GM18517 (cell line): ENCODE measurements at regions not wholly inside any gene's neighbourhood (a gene's known extent, or its start where the extent isn't known, plus 50 kb on each side); places are given as distances from the start of the nearest gene placed in this dataset.

Experiments
- ATAC-seq: cut with Tn5 transposase; IDR thresholded peaks from one replicate; pipeline ENCODE4 v1.9.1; 2021; ENCODE audit warnings: mild to moderate bottlenecking, moderate library complexity; ENCODE audit not compliant: unreplicated experiment

DNA sequence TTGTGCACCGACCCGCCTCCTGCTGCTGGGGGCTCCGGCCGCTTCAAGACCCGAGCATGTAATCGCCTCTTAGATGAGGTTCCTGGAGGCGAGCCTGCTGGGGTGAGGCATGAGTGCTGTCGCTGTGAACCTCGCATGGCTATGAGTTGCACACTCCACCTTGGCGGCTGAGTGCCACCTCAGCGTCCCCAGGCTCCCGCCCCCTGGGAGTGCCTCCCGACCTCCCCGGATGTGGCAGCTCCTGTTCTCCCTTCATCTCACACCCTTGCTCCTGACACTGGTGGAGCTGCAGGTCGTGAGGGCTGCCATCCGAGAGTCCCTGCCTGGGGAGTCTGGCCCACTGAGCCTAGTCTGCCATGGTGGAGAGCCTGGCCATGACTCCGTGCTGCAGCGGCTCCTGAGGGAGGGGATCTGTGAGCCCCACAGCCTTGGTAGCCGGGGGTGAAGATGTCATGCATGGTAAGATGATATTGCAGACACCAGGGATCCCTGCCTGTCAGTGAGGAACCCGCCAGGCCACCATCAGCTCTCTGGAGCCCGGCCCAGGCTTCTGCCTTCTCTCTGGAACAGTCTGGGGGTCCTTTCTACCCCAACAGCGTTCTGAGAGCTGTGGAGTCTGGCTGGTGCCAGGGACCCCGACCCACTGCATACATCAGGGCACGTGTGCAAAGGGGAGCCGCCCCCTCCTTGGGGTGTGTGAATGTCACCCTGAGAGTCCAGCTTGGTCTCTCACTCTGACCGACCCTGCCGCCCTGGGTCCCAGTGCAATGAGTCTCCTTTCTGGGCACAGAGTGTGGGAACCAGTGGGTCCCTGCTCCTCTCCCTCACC, 61.6 kb upstream of the HS6ST1 start:
- ATAC-seq: no peak

DNA sequence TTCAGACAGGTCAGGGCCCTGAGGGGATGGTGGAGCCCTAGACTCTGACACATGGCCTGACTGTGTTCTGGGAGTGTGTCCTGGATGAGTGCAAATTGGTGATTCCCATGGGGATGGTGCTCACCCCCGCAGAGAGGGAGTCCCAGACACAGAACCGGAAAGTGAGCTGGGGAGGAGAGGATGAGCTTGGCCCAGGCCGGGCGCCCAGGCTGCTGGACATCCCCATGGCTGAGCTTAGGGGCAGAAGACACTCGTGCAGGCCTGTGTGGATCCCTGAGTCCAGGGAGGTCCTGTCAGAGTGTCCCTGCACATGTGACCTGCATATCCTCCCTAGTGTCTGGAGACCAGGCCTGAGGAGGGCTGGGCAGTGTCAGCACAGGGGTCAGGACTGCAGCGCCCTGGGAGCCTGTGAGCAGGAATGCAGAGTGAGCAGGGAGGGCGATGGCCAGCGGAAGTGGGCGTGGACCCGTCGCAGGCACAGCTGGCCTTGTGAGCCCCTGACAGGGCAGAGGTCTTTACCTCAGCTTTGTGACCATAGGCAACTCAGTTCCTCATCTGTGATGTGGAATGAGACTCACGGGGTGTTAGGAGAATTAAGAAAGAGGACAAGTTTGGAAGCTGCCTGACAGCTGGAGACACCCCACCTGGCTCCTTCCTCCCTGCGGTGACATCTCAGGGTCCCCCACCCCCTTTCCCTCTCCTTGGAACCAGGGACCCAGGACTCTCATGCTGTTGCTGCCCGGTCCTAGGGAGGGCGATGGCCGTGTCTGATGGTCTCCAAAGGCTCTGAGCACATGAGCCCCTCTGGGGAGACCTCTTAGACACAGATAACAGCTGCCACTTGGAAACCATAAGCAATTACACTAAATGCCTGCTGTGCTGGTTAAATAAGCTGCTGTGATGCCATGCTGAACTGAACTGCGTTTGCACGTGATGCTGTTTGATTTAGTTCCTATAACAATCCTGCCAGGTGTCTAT, 62.6 kb upstream of the HS6ST1 start:
- ATAC-seq: no peak

DNA sequence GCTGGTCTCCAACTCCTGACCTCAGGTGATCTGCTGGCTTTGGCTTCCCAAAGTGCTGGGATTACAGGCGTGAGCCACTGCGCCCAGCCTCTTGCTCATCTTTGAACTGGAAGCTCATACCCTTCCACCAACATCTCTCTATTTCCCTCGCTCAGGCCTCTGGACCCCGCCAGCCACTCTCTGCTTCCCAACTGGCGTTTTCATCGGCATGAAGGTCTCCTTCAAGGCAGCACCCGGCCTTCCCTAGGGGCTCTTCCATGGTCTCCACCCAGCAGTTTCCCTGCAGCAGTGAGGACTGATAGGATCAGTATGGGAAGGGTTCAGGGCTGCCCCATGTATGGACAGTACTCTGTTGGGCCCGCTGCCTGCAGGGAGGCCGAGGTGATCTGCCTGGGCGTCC, 65.8 kb upstream of the HS6ST1 start:
- ATAC-seq: no peak

DNA sequence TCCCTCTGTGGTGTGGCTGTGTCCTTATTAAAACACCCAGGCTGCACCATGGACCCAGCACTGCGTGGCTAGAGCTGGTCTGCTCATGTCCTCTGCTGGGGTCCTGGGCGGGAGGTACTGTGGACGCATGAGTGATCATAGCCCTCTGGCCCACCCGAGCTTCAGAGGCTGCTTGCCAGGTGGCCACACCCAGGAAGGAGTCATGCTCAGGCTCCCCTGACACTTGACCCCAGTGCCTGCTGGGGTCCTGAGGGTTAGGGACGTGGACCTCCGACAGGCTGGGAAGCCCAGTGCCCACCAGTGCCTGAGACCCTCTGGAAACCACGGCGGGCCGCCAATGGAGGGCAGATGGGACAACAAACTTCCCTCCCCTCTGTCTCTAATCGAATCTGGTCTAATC, 66.3 kb upstream of the HS6ST1 start:
- no peak for ATAC-seq

DNA sequence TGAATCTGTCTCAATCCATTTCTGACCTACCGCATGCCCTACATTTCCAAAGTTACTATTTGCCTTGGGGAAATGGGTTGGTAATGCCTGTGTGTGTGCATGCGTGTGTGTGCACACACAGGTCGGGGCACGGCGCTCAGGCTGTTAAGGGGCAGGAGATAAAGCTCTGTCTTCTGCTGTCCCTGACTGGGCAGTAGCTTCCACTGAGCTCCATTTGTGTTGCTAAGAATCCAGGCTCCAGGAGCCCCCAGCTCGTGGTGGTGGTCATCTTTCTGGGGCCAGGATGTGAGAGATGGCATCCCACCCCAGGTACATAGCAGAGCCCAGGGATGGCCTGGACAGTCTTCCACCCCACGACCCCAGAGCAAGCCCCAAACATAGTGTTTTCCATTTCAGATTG, 66.7 kb upstream of the HS6ST1 start:
- ATAC-seq: no peak

DNA sequence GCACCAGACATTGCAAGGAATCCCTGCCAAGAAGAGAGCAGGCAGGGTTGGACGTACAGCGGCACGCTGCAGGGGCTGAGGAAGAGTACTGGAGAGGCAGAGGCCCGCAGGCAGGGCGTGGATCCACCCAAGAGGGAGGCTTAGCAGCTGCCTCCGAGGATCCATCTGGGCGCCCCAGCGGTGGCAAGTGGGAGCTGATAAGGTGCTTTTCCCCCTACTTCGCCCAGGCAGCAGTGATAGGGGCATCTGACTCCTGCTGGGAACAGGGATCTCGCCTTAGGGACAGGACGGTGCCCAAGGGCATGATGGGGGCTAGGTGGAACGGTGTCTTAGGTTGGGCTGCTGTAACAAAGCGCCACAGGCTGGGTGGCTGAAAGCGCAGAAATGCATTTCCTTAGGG, 67.4 kb upstream of the HS6ST1 start:
- no peak for ATAC-seq

DNA sequence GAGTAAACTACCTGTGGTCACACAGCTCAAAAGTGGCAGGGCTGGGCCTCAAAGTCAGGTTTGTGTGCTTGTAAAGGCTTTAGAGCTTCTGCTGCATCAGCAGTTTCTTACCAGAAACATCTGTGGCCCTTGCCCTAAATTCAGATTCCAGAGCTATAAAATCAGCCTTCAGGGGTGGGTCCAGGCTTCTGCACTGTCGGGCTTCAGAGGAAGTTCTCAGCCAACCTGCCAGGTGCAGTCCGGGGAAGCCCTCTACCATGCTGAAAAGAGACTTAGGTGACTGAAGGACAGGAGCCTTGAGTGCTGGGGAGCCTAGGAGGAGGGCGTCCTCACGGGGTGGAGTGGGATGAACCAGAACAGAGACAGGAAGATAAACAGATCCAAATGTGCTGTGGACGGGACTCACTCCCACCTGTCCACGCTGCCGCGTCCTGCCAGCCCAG, 69.9 kb upstream of the HS6ST1 start:
- ATAC-seq: no peak

DNA sequence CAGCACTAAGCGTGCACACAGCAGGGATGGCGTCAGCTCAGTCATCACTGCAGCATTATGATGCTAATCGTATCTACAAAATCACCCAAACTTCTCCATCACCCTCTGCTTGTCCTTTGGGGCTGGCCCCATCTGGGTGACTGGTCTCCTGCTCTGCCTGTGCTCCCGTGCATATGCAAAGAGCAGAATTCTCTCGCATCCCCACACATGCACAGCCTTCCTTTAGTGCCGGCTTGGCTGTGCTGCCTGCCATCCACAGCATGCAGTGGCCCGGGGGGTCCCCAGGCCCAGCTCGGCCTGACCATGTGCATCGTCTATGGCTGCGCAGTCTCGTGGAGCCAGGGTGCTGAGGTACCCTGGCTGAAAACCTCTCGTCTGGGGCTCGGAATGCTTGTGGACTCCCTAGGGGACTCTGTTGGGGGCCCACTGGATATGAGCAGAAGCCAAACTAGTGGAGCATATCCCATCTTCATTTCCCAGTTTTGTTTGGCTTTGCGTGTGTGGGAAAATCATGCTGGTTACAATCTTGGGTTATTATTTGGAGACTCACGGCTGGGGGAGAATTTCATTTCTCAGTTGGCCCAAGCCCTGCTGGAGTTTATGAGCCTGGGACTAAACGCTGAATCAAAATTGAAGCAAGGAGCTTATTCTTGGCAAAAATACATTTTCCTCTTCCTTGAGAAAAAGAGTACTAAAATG, 70.9 kb upstream of the HS6ST1 start:
- no peak for ATAC-seq

DNA sequence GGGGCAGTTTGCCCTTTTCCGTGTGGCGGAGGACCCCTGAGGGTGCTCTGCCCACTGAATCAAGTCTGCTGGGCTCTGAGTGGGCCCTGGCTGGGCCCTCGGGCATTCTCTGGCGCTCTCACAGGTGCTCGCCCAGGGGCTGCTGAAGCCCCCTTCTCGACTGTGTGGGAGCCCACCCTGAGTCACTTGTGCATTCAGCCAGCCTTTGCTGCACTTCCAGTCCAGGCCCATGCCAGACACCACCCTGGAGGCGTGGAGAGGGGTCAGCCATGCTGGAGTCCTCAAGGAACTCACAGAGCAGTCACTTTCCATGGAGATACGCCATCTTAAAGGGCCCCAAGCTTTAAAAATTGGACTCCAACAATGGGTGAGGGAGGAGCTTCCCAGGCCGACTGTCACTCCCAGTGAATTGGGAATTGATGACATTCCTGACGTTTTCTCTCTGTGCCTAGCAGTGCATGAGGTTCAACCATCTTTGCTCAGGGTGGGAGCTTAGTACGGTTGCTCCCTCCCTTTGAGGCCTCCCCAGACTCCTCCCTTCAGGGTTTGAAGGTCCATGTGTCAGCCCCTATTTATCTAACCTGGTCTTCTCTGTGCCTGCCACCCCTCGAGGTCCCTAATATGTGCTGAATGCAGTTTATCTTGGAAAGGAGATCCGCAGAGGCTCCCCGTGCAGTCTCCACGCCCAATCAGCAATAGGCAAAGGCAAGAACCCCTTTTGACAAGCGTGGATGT, 71.8 kb upstream of the HS6ST1 start:
- no peak for ATAC-seq

DNA sequence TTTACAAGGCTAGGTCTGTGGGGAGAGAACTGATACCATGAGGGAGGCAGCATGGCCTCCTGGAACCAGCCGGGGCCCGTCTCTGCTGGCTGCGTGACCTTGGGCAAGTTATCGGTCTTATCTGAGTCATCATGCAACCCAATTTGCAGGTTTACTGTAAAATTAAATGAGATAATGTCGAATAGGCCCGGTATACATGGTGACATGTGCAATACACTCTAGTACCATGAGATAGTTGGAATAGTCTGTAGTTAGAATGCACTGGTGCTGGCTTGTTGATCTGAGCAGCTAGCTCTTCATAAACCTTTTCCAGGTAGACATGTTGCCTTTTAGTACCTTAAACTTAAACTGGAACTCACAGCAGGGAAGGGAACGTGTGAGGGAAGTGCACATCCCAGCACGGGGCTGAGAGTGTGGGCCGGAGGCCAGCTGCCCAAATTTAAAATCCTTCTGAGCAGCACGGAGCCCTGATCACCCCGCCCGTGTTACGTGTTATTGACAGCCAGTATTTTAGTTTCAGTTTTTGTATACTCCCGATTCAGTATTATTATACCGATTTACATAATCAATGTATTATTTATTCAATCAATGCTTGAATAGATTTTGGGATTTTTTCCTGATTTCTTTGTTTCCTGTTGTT, 72.4 kb upstream of the HS6ST1 start:
- ATAC-seq: no peak

DNA sequence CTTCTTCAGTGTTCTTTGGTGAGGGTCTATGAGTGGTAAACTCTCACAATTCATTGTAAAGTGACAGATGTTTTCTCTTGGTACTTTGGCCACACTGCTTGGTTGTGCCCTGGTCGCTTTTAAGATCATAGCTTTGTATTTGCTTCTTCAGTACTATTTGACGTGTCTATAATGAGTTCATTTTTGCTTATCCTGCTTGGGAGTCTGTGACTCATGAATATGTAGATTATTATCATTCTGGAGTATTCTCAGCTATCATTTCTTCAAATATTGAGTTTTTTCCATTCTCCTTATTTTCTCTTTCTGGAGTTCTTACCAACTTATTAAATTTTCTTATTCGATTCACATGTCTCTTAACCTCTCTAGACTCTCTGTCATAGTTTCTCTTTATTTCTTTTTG, 73.0 kb upstream of the HS6ST1 start:
- ATAC-seq: no peak

DNA sequence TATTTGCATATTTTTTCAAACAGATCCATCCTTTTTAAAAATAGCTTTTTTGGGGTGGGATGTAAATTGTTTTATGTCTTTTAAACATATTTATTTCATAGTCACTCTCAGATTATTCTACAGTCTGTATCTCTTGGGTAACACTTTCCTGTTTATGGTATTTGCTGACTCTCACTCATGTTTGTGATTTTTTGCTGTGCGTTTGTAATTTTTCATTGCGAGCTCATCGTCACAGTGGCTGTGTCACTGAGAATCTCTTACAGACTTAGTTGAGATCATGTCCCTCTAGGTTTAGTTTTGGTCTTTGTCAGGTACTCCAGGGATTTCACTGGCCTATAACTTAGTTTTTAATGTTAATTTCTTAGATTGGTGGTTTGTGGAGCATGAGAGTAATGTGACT, 73.5 kb upstream of the HS6ST1 start:
- ATAC-seq: no peak

DNA sequence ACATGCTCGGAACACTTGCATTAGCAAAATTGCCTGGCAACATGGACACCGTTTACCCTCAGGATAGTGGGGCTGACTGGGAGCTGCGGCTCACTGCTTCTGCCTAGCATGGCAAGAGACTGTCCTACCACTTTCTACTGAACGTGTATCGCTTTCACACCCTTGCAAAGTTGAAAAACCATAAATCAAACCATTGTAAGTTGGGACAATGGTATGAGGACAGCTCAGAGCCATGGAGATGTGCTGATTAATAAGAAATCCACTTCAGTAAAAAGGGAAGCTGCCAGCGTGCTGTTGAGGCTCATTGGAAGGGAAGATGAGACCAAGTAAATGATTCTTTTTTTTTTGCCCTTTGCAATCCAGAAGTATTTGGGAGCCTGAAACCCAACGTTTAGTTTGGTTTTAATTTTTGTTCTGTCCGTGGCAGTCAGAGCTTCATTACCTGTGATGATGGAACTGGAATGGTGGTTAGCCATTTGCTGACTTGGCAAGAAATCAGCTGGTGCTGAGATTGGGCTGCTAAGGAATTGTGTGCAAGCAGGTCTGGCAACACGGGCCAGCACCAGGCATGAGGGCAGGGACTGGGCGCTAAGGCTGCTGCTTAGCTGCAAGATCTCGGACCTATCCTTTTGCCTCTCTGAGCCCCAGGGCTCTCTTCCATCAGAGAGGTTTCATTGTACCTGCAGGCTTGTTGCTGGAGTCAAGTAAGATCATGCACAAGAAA, 75.5 kb upstream of the HS6ST1 start:
- no peak for ATAC-seq

DNA sequence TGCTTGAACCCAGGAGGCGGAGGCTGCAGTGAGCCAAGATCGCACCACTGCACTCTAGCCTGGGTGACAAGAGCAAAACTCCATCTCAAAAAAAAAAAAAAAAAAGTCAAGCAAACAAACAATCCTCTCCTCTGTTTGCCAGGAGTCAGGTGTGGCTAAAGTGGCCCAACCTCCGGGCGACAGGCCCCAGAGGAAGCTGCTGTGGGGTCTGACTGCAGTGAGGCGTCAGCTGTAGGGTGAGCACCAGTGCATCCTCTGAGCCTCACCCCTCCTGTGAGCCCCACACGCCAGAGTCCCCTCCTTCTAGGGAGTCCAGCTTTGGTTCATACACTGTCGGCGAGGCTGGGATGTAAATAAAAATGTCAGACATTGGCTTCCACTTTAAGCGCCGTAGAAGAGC, 76.5 kb upstream of the HS6ST1 start:
- ATAC-seq: no peak

DNA sequence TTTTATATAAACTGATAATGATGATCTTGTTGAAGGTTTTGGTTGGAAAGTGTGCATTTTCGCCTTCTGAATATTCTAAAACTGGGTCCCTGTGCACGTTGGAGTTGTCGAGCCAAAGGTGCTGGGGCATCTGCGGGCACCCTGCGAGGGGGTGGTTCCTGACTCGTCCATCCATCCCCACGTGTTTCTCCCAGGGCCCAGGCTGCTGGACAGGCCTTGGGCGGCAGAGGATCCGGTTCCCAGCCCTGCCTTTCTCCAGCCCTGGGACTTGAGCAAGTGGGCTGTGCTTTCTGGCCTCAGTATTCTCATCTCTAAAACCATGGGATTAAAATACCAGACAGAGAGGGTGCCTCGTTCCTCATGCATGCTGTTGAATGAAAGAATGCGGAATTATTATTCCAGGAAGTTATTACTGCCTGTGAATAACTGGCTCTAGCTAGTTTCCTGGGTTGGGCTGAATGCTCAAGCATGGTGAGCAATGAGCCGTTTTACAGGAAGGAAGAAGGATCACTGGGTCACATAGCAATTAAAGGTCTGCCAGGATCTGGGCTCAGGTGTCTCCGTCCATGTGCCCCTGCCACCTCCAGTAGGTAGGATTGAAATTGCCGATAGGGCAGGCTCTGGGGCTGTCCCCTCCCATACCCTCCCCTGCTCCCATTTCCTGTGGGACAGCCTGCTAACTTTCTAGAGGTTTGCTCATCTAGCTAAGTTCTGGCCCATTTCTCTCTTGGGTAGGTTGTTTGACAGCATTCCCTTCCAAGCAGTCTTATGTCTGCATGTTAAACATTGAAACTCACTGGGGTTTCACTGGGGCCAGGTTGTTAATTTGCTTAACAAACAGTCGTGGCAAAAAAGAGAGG, 77.2 kb upstream of the HS6ST1 start:
- ATAC-seq: no peak

DNA sequence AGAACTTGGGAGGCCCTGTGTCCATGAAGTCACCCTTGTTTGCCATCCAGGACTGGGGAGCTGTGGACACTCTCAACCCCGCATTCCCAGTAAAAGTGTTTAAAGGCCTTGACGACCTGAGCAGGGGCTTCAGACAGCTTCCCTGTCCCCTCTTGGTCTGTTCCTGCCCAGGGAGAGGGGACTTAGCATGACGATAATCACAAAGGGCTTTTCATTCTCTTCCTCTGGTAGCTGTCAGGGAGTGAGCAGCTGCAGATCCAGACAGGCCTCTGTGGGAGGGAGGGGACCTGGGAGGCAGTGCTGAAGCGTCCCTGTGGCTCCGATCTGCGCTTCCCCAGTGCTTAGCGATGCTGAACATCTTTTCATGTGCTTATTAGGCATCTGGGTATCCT, 77.8 kb upstream of the HS6ST1 start:
- no peak for ATAC-seq

DNA sequence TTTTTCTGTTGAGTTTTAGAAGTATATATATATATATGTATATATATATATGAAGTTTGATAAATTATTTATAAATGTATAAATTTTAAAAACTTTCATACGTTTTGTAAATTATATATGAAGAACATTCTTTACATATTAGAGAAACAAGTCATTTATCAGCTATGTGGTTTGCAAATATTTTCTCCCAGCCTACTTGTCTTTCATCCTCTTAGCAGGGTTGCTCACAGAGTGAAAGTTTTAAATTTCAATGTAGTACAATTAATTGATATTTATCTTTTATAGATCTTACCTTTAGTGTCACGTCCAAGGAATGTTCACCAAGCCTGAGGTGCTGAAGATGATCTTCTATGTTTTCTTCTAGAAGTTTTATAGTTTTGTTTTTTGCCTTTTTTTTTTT, 78.3 kb upstream of the HS6ST1 start:
- ATAC-seq: no peak

DNA sequence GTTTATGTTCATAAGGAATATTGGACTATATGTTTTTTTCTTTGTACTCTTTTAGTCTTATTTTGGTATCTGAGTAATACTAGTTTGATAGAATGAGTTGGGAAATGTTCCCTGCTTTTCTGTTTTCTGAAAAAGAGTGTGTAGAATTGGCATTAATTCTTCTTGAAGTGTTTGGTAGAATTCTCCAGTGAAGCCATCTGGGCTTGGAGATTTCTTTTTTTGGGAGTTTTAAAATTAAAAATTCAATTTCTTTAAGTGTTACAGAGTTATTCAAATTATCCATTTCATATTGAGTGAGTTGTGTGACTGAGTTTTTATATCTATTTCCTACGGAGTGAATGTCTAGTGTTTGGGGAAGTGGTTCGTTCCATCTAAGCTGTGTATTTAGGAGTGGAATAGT, 80.6 kb upstream of the HS6ST1 start:
- ATAC-seq: no peak
